ENCODE measurements at regions not wholly inside any gene's neighbourhood (a gene's known extent, or its start where the extent isn't known, plus 50 kb on each side); places are given as distances from the start of the nearest gene placed in this dataset.

DNA sequence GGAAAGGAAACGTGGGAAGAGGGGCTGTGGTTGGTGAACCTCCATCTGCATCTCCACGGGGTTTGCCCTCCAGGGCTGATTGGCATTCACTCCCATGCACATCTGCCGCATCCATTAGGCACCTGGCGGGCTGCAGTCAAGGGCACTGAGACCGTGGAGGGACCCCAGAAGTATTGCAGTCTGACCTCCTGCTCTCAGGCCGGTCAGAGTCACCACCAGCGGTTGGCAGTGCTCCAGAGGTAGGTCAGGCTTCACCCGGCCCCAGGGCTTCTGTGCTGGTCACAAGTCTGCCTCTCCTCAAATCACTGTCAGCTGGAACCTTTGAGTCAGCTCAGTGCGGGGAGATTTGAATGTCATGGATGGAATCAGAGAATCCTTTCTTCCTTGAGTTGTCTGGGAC is 132.3 kb downstream of the PAPOLA start:
- H3K4me1 ChIP-seq, result no peaks in the 10 kb centered on the region
- no peaks in the 10 kb centered on the region for H3K36me3 ChIP-seq
- ATAC-seq (no peak), DNase-seq (no peak)
- H3K27ac ChIP-seq, result no peak overlapping the region
- TF ChIP-seq CTCF (IDR thresholded peaks at IDR 0.05) (no peak), POLR2A (IDR thresholded peaks at IDR 0.05) (no peak)
- WGBS, 4 donors, result 59 to 81% (median 75%) methylated on average over 7 to 9 of the region's 9 CpGs
- H3K9me3 ChIP-seq, result peaks cover 0 to 6% (median 0%) of the 10 kb centered on the region in 12 donors
- H3K27me3 ChIP-seq, result no peaks in the 10 kb centered on the region
- no peak overlapping the region for H3K4me3 ChIP-seq
- intact Hi-C loops (cut with DNase I), result no loop called here

DNA sequence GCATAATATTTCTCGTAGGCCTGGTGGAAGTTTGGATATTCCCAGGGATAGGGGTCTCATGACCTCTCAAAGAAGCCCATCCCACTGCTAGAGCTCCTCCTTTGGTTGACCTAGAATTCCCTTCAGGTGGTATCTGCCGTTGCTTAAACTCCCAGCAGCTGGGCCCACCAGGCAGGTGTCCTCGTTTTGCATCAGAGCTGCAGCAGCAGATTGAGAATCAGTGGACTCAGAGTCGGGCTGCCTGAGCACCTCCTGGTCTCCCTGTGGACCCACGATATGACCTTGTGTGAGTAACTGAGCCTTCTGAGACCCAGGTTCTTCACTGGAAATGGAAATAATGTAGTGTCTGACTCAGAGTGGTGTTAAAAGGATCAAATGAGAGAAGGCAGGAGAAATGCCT is 132.7 kb downstream of the PAPOLA start:
- Histone ChIP-seq H3K27ac (no peak overlapping the region), H3K27me3 (no peaks in the 10 kb centered on the region), H3K9me3 (peaks cover 0 to 6% (median 0%) of the 10 kb centered on the region in 12 donors), H3K4me1 (no peaks in the 10 kb centered on the region), H3K4me3 (no peak overlapping the region), H3K36me3 (no peaks in the 10 kb centered on the region)
- 65 to 71% (median 66%) methylated on average over 5 of the region's 5 CpGs for whole genome bisulfite sequencing, 4 donors
- ATAC-seq (no peak), DNase-seq (no peak)
- TF ChIP-seq CTCF (IDR thresholded peaks at IDR 0.05) (no peak), POLR2A (IDR thresholded peaks at IDR 0.05) (no peak)
- intact Hi-C loops (cut with DNase I), result no loop called here

DNA sequence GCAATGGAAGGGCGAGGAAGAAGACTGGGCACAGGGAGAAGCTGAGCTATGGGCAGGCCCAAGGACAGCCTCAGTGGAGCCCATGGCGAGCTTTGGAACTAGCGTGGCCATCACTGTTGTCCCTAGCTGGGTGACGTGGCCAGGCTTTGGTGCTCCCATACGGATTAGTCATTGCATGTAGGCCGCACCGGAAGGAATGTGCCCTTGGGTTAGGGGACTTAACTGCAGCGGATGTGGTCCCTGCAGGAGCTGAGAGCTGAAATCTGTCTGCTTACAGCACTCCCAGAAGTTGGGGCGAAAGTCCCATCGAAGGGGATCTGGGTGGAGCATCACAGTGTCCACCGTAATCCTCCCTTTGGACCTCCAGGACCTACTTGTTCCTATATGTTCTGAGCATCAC is 133.7 kb downstream of the PAPOLA start:
- no peak for TF ChIP-seq CTCF (IDR thresholded peaks at IDR 0.05)
- TF ChIP-seq POLR2A (IDR thresholded peaks at IDR 0.05), result no peak
- Histone ChIP-seq H3K4me1 (no peaks in the 10 kb centered on the region), H3K27ac (no peak overlapping the region), H3K4me3 (no peak overlapping the region), H3K9me3 (no peaks in the 10 kb centered on the region), H3K27me3 (no peaks in the 10 kb centered on the region), H3K36me3 (no peaks in the 10 kb centered on the region)
- 72 to 91% (median 88%) methylated on average over 11 of the region's 11 CpGs for WGBS, 4 donors
- ATAC-seq, result no peak
- DNase-seq, result no peak
- intact Hi-C loops (cut with DNase I), result no loop called here

DNA sequence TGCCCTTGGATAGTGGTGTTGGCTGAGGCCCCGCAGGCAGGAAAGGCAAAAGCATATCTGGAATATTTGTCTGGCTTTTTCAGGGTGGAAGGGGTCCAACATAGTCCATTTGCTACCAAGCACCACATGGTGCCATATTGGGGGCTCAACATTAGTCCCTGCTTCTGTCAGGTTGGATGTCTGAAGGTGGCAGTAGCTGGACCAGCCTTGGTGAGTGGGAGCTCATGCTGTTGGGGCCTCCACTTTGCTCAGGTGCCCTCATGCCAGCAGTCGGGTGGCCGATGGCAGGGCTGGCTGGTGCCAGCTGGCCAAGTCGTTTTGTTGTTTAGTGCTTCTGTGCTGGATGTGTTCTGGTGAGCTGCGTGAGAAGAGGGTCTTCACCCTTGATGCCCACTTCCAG is 135.3 kb downstream of the PAPOLA start:
- Histone ChIP-seq H3K27ac (no peak overlapping the region), H3K27me3 (no peaks in the 10 kb centered on the region), H3K4me3 (no peak overlapping the region), H3K36me3 (no peaks in the 10 kb centered on the region), H3K4me1 (no peaks in the 10 kb centered on the region), H3K9me3 (no peaks in the 10 kb centered on the region)
- no peak for DNase-seq
- ATAC-seq, result no peak
- intact Hi-C loops (cut with DNase I), result no loop called here
- WGBS, 4 donors, result 67 to 86% (median 83%) methylated on average over 5 of the region's 5 CpGs
- TF ChIP-seq CTCF (IDR thresholded peaks at IDR 0.05), result no peak
- TF ChIP-seq POLR2A (IDR thresholded peaks at IDR 0.05), result no peak
